ENCODE measurements at regions not wholly inside any gene's neighbourhood (a gene's known extent, or its start where the extent isn't known, plus 50 kb on each side); places are given as distances from the start of the nearest gene placed in this dataset.

DNA sequence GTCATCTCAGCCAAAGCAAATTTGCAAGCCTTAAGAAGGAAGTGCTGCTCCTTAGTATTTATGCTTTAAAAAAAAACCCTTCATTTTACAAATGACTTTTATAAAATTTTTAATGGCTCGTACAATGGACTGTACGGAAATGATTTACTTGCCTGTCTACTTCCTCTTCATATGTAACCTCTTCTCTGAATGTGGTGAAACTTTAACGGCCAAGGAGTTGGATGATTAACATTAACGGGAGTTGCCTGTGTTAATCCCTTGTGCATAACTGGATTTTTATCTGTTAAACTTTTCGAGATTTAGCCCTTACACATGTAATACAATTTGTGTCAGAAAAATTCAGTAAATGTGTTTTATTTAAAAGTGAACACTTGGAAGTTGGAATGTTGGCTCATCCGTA is 429.4 kb downstream of the TBC1D4 start:
- no peaks in the 10 kb centered on the region for H3K9me3 ChIP-seq
- H3K4me3 ChIP-seq, result no peak overlapping the region
- no peaks in the 10 kb centered on the region for H3K36me3 ChIP-seq
- H3K27ac ChIP-seq, result no peak overlapping the region
- WGBS, 2 donors (ENCODE audit: low coverage in 1 of 2), result 81% methylated on average over 5 to 6 of the region's 6 CpGs
- H3K27me3 ChIP-seq, result no peaks in the 10 kb centered on the region
- no peaks in the 10 kb centered on the region for H3K4me1 ChIP-seq
- ATAC-seq, result no peak
- TF ChIP-seq, protein P1, sequence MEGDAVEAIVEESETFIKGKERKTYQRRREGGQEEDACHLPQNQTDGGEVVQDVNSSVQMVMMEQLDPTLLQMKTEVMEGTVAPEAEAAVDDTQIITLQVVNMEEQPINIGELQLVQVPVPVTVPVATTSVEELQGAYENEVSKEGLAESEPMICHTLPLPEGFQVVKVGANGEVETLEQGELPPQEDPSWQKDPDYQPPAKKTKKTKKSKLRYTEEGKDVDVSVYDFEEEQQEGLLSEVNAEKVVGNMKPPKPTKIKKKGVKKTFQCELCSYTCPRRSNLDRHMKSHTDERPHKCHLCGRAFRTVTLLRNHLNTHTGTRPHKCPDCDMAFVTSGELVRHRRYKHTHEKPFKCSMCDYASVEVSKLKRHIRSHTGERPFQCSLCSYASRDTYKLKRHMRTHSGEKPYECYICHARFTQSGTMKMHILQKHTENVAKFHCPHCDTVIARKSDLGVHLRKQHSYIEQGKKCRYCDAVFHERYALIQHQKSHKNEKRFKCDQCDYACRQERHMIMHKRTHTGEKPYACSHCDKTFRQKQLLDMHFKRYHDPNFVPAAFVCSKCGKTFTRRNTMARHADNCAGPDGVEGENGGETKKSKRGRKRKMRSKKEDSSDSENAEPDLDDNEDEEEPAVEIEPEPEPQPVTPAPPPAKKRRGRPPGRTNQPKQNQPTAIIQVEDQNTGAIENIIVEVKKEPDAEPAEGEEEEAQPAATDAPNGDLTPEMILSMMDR (IDR thresholded peaks at IDR 0.05), result no peak
- TF ChIP-seq POLR2AphosphoS5 (IDR thresholded peaks at IDR 0.05), result no peak
- no peak for TF ChIP-seq EP300 (IDR thresholded peaks at IDR 0.05)
- no peak for TF ChIP-seq POLR2A (IDR thresholded peaks at IDR 0.05)

DNA sequence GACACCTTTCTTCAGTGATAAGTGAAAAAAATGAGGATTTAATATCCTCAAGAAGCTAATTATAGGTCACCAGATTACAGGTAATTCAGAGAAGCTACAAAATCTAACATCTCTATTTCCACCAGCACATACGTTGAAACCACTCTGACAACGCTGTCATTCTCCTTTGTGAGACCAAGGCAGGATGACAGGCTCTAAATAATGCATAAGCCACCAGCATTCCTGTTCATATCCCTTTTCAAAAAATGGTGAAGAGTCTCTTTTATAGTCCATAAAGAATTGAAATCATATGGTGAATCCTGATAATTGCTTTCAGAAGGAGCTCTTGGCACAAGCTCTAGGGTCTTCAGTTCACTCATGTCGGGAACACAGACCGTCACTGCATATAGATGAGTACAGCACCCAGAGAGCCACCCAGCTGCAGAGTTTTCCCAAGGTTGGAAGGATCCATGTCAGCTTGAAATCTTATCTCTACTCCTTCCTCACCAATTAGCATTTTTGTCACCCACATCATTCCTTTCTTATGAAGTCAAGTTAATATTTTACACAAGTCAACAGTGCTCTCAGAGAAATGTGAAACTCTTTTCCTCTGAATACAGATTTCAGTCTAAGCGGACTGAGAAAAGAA is 431.4 kb downstream of the TBC1D4 start:
- Histone ChIP-seq H3K27ac (no peak overlapping the region), H3K9me3 (no peaks in the 10 kb centered on the region), H3K36me3 (no peaks in the 10 kb centered on the region), H3K4me1 (no peaks in the 10 kb centered on the region), H3K27me3 (no peaks in the 10 kb centered on the region), H3K4me3 (no peak overlapping the region)
- 76 to 81% methylated on average over 4 to 5 of the region's 5 CpGs for WGBS, 2 donors (ENCODE audit: low coverage in 1 of 2)
- TF ChIP-seq POLR2A (IDR thresholded peaks at IDR 0.05) (no peak), POLR2AphosphoS5 (IDR thresholded peaks at IDR 0.05) (no peak), EP300 (IDR thresholded peaks at IDR 0.05) (no peak)
- TF ChIP-seq, protein P1 (IDR thresholded peaks at IDR 0.05), result no peak
- no peak for ATAC-seq

DNA sequence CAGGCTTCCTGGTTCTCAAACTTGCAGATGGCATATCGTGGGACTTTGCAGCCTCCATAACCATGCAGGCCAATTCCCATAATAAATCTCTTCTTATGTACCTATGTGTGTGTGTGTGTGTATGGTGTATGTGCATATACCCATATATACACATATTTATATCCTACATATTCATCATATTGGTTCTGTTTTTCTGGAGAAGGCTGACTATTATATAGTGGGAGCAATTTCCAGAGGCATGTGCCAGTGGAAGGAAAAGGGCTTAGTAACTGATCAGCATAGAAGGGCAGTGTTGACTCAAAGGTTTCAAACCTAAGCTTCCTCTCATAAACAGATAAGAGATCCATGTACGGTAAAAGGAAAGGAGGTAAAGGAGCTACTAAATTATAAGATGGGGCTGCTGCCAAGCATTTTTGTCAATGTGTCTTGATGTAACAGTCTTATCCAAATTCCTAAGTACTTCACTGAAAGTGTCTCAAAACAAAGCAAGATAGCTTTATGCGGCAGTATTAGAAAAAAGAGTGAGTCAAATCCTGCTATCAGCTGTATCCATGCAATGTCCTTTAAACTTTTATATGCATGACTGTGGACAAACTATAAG is 432.1 kb downstream of the TBC1D4 start:
- Histone ChIP-seq H3K27me3 (no peaks in the 10 kb centered on the region), H3K36me3 (no peaks in the 10 kb centered on the region), H3K9me3 (no peaks in the 10 kb centered on the region), H3K4me3 (no peak overlapping the region), H3K27ac (no peak overlapping the region), H3K4me1 (no peaks in the 10 kb centered on the region)
- WGBS, 2 donors (ENCODE audit: low coverage in 1 of 2), result 81 to 86% methylated on average over 3 of the region's 3 CpGs
- ATAC-seq, result no peak
- no peak for TF ChIP-seq POLR2AphosphoS5 (IDR thresholded peaks at IDR 0.05)
- TF ChIP-seq POLR2A (IDR thresholded peaks at IDR 0.05), result no peak
- TF ChIP-seq, protein P1 (IDR thresholded peaks at IDR 0.05), result no peak
- no peak for TF ChIP-seq EP300 (IDR thresholded peaks at IDR 0.05)

DNA sequence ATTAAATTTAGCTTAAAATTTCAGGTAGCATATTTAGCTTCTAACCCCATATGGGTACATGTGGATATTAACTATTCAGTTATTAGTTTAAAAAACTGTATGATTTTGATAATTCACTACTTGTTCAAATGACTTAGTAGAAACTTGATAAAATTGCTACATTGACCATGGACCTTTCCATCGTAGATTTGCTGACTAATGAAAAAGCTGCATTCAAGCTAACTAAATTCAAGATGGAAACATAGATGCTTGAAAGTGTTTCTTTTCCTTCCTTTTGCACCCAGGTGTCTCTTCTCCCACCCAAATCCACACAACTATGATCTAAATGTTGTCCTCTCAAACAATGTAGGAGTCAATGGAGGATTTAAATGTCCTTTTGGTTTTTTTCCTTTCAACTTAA is 439.2 kb downstream of the TBC1D4 start:
- no peak overlapping the region for H3K4me3 ChIP-seq
- ATAC-seq, result no peak
- H3K27ac ChIP-seq, result no peak overlapping the region
- TF ChIP-seq EP300 (IDR thresholded peaks at IDR 0.05) (no peak), POLR2AphosphoS5 (IDR thresholded peaks at IDR 0.05) (no peak), POLR2A (IDR thresholded peaks at IDR 0.05) (no peak)
- TF ChIP-seq, protein P1 (IDR thresholded peaks at IDR 0.05), result no peak
- H3K36me3 ChIP-seq, result no peaks in the 10 kb centered on the region
- H3K4me1 ChIP-seq, result no peaks in the 10 kb centered on the region
- 83 to 100% methylated on average over 1 of the region's 1 CpG for WGBS, 2 donors (ENCODE audit: low coverage in 1 of 2)
- no peaks in the 10 kb centered on the region for H3K9me3 ChIP-seq
- no peaks in the 10 kb centered on the region for H3K27me3 ChIP-seq

All from gastroesophageal sphincter (tissue), 4 donors.